ENCODE measurements at regions not wholly inside any gene's neighbourhood (a gene's known extent, or its start where the extent isn't known, plus 50 kb on each side); places are given as distances from the start of the nearest gene placed in this dataset.

GRCh38 chr10:31652038-31652437, 276.6 kb downstream of the ARHGAP12 start:
- Mint-ChIP-seq H3K9me3 (no peaks in the 10 kb centered on the region), H3K4me3 (no peak overlapping the region), H3K27me3 (peaks cover 15 to 17% of the 10 kb centered on the region in 2 donors), H3K27ac (no peak overlapping the region), H3K4me1 (no peaks in the 10 kb centered on the region), H3K36me3 (no peaks in the 10 kb centered on the region)
- intact Hi-C loops (cut with micrococcal nuclease) = no loop called here
- ChIA-PET POLR2A (ENCODE audit: partially characterized antibody) (no interaction called here), CTCF (ENCODE audit: partially characterized antibody) (no interaction called here)
- Histone ChIP-seq H3K9me3 (ENCODE audit: control insufficient read depth in 1 of 2, low read length in 2 of 2) (no peaks in the 10 kb centered on the region), H3K36me3 (ENCODE audit: insufficient read depth, low read length) (no peaks in the 10 kb centered on the region), H3K27me3 (ENCODE audit: insufficient read depth, low read length) (no peaks in the 10 kb centered on the region), H3K27ac (ENCODE audit: low read depth, low read length) (no peak overlapping the region), H3K4me1 (ENCODE audit: insufficient read depth, low read length) (no peaks in the 10 kb centered on the region), H3K4me3 (ENCODE audit: low read length in 2 of 2) (no peak overlapping the region)
- no peak for DNase-seq

DNA sequence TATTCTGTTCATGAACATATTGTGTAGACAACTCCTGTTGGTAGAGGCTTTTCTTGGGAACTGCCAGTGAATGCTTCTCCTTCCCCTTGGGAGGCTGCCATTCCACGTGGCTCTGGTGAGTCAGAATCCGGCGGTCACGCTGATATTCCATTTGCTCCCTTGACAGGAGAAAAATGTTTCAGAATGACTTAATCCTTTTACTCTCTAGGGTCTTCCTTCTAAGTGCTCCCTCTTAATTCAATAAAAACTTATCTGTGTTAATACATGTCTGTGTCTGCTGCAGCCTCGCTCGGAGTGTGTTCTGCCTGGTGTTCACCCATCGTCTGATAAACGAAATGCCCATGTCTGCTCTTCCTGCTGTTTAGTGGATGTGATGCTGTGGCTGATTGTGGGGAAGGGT, 278.6 kb downstream of the ARHGAP12 start:
- no peak overlapping the region for H3K4me3 Mint-ChIP-seq
- Histone ChIP-seq H3K27ac (ENCODE audit: low read depth, low read length) (no peak overlapping the region), H3K9me3 (ENCODE audit: control insufficient read depth in 1 of 2, low read length in 2 of 2) (no peaks in the 10 kb centered on the region), H3K4me1 (ENCODE audit: insufficient read depth, low read length) (no peaks in the 10 kb centered on the region), H3K4me3 (ENCODE audit: low read length in 2 of 2) (no peak overlapping the region), H3K36me3 (ENCODE audit: insufficient read depth, low read length) (no peaks in the 10 kb centered on the region), H3K27me3 (ENCODE audit: insufficient read depth, low read length) (no peaks in the 10 kb centered on the region)
- POLR2A ChIA-PET (ENCODE audit: partially characterized antibody) = no interaction called here
- H3K36me3 Mint-ChIP-seq = no peaks in the 10 kb centered on the region
- peaks cover 12% of the 10 kb centered on the region in 2 donors for H3K27me3 Mint-ChIP-seq
- H3K9me3 Mint-ChIP-seq = no peaks in the 10 kb centered on the region
- no peak overlapping the region for H3K27ac Mint-ChIP-seq
- CTCF ChIA-PET (ENCODE audit: partially characterized antibody) = no interaction called here
- intact Hi-C loops (cut with micrococcal nuclease) = no loop called here
- H3K4me1 Mint-ChIP-seq = no peaks in the 10 kb centered on the region
- no peak for DNase-seq

- Histone ChIP-seq H3K27ac (ENCODE audit: low read depth, low read length) (no peak overlapping the region), H3K4me1 (ENCODE audit: insufficient read depth, low read length) (no peaks in the 10 kb centered on the region), H3K36me3 (ENCODE audit: insufficient read depth, low read length) (no peaks in the 10 kb centered on the region), H3K9me3 (ENCODE audit: control insufficient read depth in 1 of 2, low read length in 2 of 2) (no peaks in the 10 kb centered on the region), H3K27me3 (ENCODE audit: insufficient read depth, low read length) (no peaks in the 10 kb centered on the region), H3K4me3 (ENCODE audit: low read length in 2 of 2) (no peak overlapping the region)
- Mint-ChIP-seq H3K27me3 (peaks cover 12 to 17% of the 10 kb centered on the region in 2 donors), H3K4me1 (no peaks in the 10 kb centered on the region), H3K4me3 (no peak overlapping the region), H3K9me3 (no peaks in the 10 kb centered on the region), H3K36me3 (no peaks in the 10 kb centered on the region), H3K27ac (no peak overlapping the region)
- intact Hi-C loops (cut with micrococcal nuclease) = no loop called here
- CTCF ChIA-PET (ENCODE audit: partially characterized antibody) = no interaction called here
- DNase-seq = no peak
- POLR2A ChIA-PET (ENCODE audit: partially characterized antibody) = no interaction called here
These were observed 279.7 kb downstream of the ARHGAP12 start for GRCh38 chr10:31648966-31649365.

DNA sequence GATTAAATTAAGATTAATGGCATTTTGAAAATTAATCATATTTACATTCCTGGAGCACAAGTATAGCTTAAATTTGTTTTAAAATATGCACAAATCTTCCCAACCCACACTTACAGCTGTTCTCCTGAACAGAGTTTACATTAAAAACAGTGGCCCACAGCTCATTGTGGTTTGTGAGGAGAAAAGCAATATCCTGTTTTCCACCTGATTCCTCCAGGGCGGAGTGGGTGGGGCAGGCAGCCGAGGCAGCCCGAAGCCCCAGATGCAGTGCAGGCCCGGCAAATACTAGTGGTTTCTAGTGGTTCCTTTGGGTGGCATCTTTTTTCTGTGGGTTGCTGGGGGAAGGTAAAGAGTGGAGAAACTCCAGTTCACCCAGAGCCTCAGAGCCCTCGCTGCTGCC, 280.8 kb downstream of the ARHGAP12 start:
- H3K36me3 Mint-ChIP-seq = no peaks in the 10 kb centered on the region
- H3K4me1 ChIP-seq (ENCODE audit: insufficient read depth, low read length) = no peaks in the 10 kb centered on the region
- H3K4me3 Mint-ChIP-seq = no peak overlapping the region
- H3K27me3 ChIP-seq (ENCODE audit: insufficient read depth, low read length) = no peaks in the 10 kb centered on the region
- intact Hi-C loops (cut with micrococcal nuclease) = no loop called here
- H3K27ac Mint-ChIP-seq = no peak overlapping the region
- ChIA-PET POLR2A (ENCODE audit: partially characterized antibody) (no interaction called here), CTCF (ENCODE audit: partially characterized antibody) (no interaction called here)
- peaks cover 13 to 17% of the 10 kb centered on the region in 2 donors for H3K27me3 Mint-ChIP-seq
- no peaks in the 10 kb centered on the region for H3K4me1 Mint-ChIP-seq
- no peak for DNase-seq
- peaks cover 0 to 2% (median 0%) of the 10 kb centered on the region in 8 donors for H3K9me3 Mint-ChIP-seq
- no peak overlapping the region for H3K27ac ChIP-seq (ENCODE audit: low read depth, low read length)
- no peak overlapping the region for H3K4me3 ChIP-seq (ENCODE audit: low read length in 2 of 2)
- no peaks in the 10 kb centered on the region for H3K36me3 ChIP-seq (ENCODE audit: insufficient read depth, low read length)
- no peaks in the 10 kb centered on the region for H3K9me3 ChIP-seq (ENCODE audit: control insufficient read depth in 1 of 2, low read length in 2 of 2)

DNA sequence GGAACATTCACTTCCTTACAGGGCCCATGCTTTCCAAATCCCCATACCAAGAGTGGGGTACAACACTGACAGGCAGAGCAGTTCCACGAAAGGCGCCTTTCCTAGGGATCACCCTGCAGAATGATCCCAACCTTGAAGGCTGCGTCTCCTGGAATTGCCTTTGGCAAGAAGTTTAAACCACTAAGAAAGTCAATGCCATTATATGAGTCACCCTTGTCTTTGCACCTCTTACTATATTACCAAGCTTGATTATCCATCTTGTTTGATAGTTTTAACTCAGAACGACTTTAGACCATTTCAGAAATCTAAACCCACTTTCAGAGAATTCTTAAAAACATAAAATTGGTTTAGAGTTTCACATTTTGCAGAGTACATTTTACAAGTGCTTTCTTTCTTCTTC, 282.1 kb downstream of the ARHGAP12 start:
- no peak overlapping the region for H3K4me3 Mint-ChIP-seq
- no peaks in the 10 kb centered on the region for H3K4me1 Mint-ChIP-seq
- ChIA-PET POLR2A (ENCODE audit: partially characterized antibody) (no interaction called here), CTCF (ENCODE audit: partially characterized antibody) (no interaction called here)
- DNase-seq = no peak
- Histone ChIP-seq H3K27me3 (ENCODE audit: insufficient read depth, low read length) (no peaks in the 10 kb centered on the region), H3K4me3 (ENCODE audit: low read length in 2 of 2) (no peak overlapping the region), H3K9me3 (ENCODE audit: control insufficient read depth in 1 of 2, low read length in 2 of 2) (no peaks in the 10 kb centered on the region), H3K27ac (ENCODE audit: low read depth, low read length) (no peak overlapping the region), H3K36me3 (ENCODE audit: insufficient read depth, low read length) (no peaks in the 10 kb centered on the region), H3K4me1 (ENCODE audit: insufficient read depth, low read length) (no peaks in the 10 kb centered on the region)
- no peaks in the 10 kb centered on the region for H3K36me3 Mint-ChIP-seq
- peaks cover 0 to 4% (median 0%) of the 10 kb centered on the region in 8 donors for H3K9me3 Mint-ChIP-seq
- H3K27ac Mint-ChIP-seq = no peak overlapping the region
- H3K27me3 Mint-ChIP-seq = peaks cover 10 to 15% of the 10 kb centered on the region in 2 donors
- intact Hi-C loops (cut with micrococcal nuclease) = no loop called here

DNA sequence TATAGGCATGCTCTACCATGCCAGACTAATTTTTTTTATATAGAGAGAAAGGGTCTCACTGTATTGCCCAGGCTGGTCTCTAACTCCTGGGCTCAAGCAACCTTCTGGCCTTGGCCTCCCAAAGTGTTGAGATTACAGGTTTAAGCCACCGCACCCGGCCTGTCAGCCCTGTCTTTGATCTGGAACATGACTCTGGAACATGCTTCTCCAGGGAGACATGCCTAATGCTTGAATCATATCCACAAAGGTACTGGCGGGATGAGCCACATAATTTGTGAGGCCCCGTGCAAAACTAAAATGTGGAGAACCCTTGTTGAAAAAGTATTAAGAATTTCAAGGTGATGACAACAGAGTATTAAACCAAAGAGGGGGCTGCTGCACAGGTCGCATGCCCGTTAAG, 282.8 kb downstream of the ARHGAP12 start:
- H3K4me3 ChIP-seq (ENCODE audit: low read length in 2 of 2) = no peak overlapping the region
- H3K27ac Mint-ChIP-seq = no peak overlapping the region
- intact Hi-C loops (cut with micrococcal nuclease) = no loop called here

GRCh38 chr10:31644931-31645633, 283.5 kb downstream of the ARHGAP12 start:
- Histone ChIP-seq H3K4me1 (ENCODE audit: insufficient read depth, low read length) (no peaks in the 10 kb centered on the region), H3K36me3 (ENCODE audit: insufficient read depth, low read length) (no peaks in the 10 kb centered on the region), H3K27me3 (ENCODE audit: insufficient read depth, low read length) (no peaks in the 10 kb centered on the region), H3K9me3 (ENCODE audit: control insufficient read depth in 1 of 2, low read length in 2 of 2) (no peaks in the 10 kb centered on the region), H3K4me3 (ENCODE audit: low read length in 2 of 2) (no peak overlapping the region), H3K27ac (ENCODE audit: low read depth, low read length) (no peak overlapping the region)
- H3K27me3 Mint-ChIP-seq = peaks cover 8 to 13% of the 10 kb centered on the region in 2 donors
- peaks cover 0 to 9% (median under 1%) of the 10 kb centered on the region in 8 donors for H3K9me3 Mint-ChIP-seq
- ChIA-PET CTCF (ENCODE audit: partially characterized antibody) (no interaction called here), POLR2A (ENCODE audit: partially characterized antibody) (no interaction called here)
- H3K4me1 Mint-ChIP-seq = no peaks in the 10 kb centered on the region
- H3K36me3 Mint-ChIP-seq = no peaks in the 10 kb centered on the region
- DNase-seq = no peak
- no peak overlapping the region for H3K27ac Mint-ChIP-seq
- intact Hi-C loops (cut with micrococcal nuclease) = no loop called here
- no peak overlapping the region for H3K4me3 Mint-ChIP-seq

More for the DNA sequence above, 282.8 kb downstream of the ARHGAP12 start:
- H3K27me3 Mint-ChIP-seq = peaks cover 10 to 12% of the 10 kb centered on the region in 2 donors
- no peaks in the 10 kb centered on the region for H3K36me3 Mint-ChIP-seq
- DNase-seq = no peak
- Histone ChIP-seq H3K27me3 (ENCODE audit: insufficient read depth, low read length) (no peaks in the 10 kb centered on the region), H3K27ac (ENCODE audit: low read depth, low read length) (no peak overlapping the region), H3K4me1 (ENCODE audit: insufficient read depth, low read length) (no peaks in the 10 kb centered on the region), H3K9me3 (ENCODE audit: control insufficient read depth in 1 of 2, low read length in 2 of 2) (no peaks in the 10 kb centered on the region), H3K36me3 (ENCODE audit: insufficient read depth, low read length) (no peaks in the 10 kb centered on the region)
- ChIA-PET CTCF (ENCODE audit: partially characterized antibody) (no interaction called here), POLR2A (ENCODE audit: partially characterized antibody) (no interaction called here)
- H3K4me3 Mint-ChIP-seq = no peak overlapping the region
- H3K9me3 Mint-ChIP-seq = peaks cover 0 to 9% (median under 1%) of the 10 kb centered on the region in 8 donors
- no peaks in the 10 kb centered on the region for H3K4me1 Mint-ChIP-seq

DNA sequence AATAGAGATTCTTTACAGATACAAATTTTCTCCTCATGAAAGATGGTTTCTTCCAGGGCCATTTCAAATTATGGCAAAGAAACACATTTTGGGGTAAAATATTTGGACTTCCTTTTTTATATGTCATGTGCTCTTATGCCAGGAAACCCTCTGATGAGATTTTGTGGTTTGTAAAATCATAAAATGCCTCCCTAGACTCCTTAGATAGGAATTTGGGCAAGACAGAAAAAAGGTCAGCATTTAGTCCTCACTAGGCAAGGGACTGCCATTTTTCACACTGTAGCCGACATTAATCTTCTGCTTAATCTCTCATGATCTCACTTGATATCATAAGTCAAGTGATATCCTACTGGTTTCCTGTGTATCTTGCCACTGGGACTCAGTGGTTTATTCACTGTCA, 286.4 kb downstream of the ARHGAP12 start:
- H3K4me1 Mint-ChIP-seq = no peaks in the 10 kb centered on the region
- H3K36me3 Mint-ChIP-seq = peaks cover 0 to 4% of the 10 kb centered on the region in 2 donors
- DNase-seq = no peak
- ChIA-PET POLR2A (ENCODE audit: partially characterized antibody) (no interaction called here), CTCF (ENCODE audit: partially characterized antibody) (no interaction called here)
- Histone ChIP-seq H3K4me3 (ENCODE audit: low read length in 2 of 2) (no peak overlapping the region), H3K27ac (ENCODE audit: low read depth, low read length) (no peak overlapping the region), H3K4me1 (ENCODE audit: insufficient read depth, low read length) (no peaks in the 10 kb centered on the region), H3K36me3 (ENCODE audit: insufficient read depth, low read length) (no peaks in the 10 kb centered on the region), H3K9me3 (ENCODE audit: control insufficient read depth in 1 of 2, low read length in 2 of 2) (no peaks in the 10 kb centered on the region), H3K27me3 (ENCODE audit: insufficient read depth, low read length) (no peaks in the 10 kb centered on the region)
- intact Hi-C loops (cut with micrococcal nuclease) = no loop called here
- peaks cover 9 to 10% of the 10 kb centered on the region in 2 donors for H3K27me3 Mint-ChIP-seq
- H3K9me3 Mint-ChIP-seq = peaks cover 0 to 22% (median 9%) of the 10 kb centered on the region in 8 donors
- H3K4me3 Mint-ChIP-seq = no peak overlapping the region
- H3K27ac Mint-ChIP-seq = no peak overlapping the region
